HL-60 (cell line): ENCODE measurements at regions not wholly inside any gene's neighbourhood (a gene's known extent, or its start where the extent isn't known, plus 50 kb on each side); places are given as distances from the start of the nearest gene placed in this dataset.

Experiments
- DNase-seq, 2 experiments: peaks; one replicate each; pipeline ENCODE4 v3.0.0-alpha.2; 2010 to 2020; ENCODE audit warnings: low read depth in 1 of 2, low spot score in 1 of 2
- H3K27ac ChIP-seq: fragments of 250-450 bp; sonication (Bioruptor Pico); replicated peaks from 2 replicates; pipeline ENCODE4 v1.5.1; 2020; ENCODE audit warnings: mild to moderate bottlenecking, moderate library complexity
- H3K27me3 ChIP-seq: fragments of 250-450 bp; sonication (Bioruptor Pico); 2 replicates; pipeline ENCODE4 v1.5.1; 2021; ENCODE audit warnings: mild to moderate bottlenecking, moderate library complexity; ENCODE audit not compliant: insufficient read depth, poor library complexity, severe bottlenecking
- H3K4me3 ChIP-seq: replicated peaks from 2 replicates; pipeline ENCODE4 v1.5.1; 2011; ENCODE audit warnings: mild to moderate bottlenecking, control low read depth, low read length; ENCODE audit not compliant: insufficient read depth
- GABPA ChIP-seq: IDR thresholded peaks from 2 replicates; pipeline ENCODE4 v1.6.1; 2012; ENCODE audit warnings: low read depth
- POLR2AphosphoS5 ChIP-seq: IDR thresholded peaks from 2 replicates; pipeline ENCODE4 v1.6.1; 2012; ENCODE audit warnings: low read depth
- SPI1 ChIP-seq: IDR thresholded peaks from 2 replicates; pipeline ENCODE4 v1.6.1; 2012; ENCODE audit warnings: low read depth, mild to moderate bottlenecking, borderline replicate concordance
- TF ChIP-seq, protein P1 (sequence below): IDR thresholded peaks from one replicate; pipeline ENCODE4 v1.5.1; 2011; ENCODE audit warnings: low read length, control low read depth, inconsistent platforms; ENCODE audit not compliant: insufficient read depth
- TF ChIP-seq, protein P2 (sequence below): IDR thresholded peaks from 2 replicates; pipeline ENCODE4 v1.6.1; 2012; ENCODE audit warnings: low read depth; ENCODE audit not compliant: insufficient replicate concordance

DNA sequence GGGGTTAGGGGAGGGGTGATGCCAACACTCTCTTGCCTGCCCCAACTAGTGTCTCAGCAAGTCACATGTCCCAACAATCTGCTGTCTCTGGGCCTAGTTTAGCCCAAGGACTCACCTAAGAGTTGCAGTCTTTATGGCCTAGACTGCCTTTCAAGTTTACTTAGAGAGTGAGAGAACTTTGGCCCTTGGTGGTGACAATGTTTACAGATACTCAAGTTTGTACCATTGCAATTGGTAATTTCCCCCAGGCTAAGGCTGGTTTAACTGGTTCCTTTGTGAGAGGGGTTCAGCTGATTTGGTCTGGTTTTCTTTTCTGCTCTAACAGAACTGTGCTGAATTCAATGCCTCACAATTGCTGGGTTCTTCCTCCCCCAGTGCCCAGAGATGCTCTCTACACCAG lies 1279.9 kb upstream of the EYS start:
- H3K27ac ChIP-seq: no peak overlapping the region
- no peak overlapping the region for H3K4me3 ChIP-seq
- TF ChIP-seq, protein P1, sequence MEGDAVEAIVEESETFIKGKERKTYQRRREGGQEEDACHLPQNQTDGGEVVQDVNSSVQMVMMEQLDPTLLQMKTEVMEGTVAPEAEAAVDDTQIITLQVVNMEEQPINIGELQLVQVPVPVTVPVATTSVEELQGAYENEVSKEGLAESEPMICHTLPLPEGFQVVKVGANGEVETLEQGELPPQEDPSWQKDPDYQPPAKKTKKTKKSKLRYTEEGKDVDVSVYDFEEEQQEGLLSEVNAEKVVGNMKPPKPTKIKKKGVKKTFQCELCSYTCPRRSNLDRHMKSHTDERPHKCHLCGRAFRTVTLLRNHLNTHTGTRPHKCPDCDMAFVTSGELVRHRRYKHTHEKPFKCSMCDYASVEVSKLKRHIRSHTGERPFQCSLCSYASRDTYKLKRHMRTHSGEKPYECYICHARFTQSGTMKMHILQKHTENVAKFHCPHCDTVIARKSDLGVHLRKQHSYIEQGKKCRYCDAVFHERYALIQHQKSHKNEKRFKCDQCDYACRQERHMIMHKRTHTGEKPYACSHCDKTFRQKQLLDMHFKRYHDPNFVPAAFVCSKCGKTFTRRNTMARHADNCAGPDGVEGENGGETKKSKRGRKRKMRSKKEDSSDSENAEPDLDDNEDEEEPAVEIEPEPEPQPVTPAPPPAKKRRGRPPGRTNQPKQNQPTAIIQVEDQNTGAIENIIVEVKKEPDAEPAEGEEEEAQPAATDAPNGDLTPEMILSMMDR: no peak
- TF ChIP-seq POLR2AphosphoS5 (no peak), GABPA (no peak), SPI1 (no peak)
- TF ChIP-seq, protein P2, sequence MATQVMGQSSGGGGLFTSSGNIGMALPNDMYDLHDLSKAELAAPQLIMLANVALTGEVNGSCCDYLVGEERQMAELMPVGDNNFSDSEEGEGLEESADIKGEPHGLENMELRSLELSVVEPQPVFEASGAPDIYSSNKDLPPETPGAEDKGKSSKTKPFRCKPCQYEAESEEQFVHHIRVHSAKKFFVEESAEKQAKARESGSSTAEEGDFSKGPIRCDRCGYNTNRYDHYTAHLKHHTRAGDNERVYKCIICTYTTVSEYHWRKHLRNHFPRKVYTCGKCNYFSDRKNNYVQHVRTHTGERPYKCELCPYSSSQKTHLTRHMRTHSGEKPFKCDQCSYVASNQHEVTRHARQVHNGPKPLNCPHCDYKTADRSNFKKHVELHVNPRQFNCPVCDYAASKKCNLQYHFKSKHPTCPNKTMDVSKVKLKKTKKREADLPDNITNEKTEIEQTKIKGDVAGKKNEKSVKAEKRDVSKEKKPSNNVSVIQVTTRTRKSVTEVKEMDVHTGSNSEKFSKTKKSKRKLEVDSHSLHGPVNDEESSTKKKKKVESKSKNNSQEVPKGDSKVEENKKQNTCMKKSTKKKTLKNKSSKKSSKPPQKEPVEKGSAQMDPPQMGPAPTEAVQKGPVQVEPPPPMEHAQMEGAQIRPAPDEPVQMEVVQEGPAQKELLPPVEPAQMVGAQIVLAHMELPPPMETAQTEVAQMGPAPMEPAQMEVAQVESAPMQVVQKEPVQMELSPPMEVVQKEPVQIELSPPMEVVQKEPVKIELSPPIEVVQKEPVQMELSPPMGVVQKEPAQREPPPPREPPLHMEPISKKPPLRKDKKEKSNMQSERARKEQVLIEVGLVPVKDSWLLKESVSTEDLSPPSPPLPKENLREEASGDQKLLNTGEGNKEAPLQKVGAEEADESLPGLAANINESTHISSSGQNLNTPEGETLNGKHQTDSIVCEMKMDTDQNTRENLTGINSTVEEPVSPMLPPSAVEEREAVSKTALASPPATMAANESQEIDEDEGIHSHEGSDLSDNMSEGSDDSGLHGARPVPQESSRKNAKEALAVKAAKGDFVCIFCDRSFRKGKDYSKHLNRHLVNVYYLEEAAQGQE: no peak
- no peaks in the 10 kb centered on the region for H3K27me3 ChIP-seq
- DNase-seq: no peak

DNA sequence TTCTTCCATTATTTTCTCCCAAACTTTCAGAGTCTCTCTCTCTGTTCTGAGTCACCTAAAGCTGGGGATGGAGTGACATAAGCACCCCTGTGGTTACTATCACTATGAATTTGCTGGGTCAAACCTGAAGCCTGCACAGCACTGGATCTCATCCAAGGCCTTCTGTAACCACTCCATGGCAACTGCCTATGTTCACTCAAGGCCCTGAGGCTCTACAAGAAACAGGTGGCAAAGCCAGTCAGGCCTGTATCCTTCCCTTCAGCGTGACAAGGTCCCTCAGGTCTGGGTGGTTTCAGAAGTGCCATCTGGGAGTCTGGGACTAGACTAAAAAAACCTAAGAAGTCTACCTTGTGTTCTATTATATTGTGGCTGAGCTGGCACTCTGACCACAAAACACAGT lies 1278.8 kb upstream of the EYS start:
- Histone ChIP-seq H3K4me3 (no peak overlapping the region), H3K27ac (no peak overlapping the region), H3K27me3 (no peaks in the 10 kb centered on the region)
- no peak for TF ChIP-seq POLR2AphosphoS5
- TF ChIP-seq, protein P2: no peak
- TF ChIP-seq, protein P1: no peak
- TF ChIP-seq GABPA: no peak
- no peak for TF ChIP-seq SPI1
- DNase-seq: no peak

DNA sequence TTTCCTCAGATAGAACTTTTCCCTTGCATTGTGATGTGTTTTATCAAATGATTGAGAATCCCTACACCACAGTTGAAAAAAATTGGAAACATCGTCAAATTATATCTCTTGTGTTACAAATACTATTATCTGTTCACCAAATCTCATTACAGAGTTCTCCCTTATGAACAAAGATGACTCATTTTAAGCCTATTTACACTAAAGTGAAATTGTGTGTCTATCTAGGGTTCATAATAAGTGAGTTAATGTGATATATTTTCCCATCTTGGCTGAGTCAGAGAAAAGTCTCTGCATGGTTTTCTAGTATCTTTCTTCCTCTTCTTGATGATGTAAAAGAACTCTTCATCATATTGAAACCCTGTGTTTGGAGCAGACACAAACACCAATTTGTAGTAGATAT lies 1263.3 kb upstream of the EYS start:
- Histone ChIP-seq H3K27me3 (no peaks in the 10 kb centered on the region), H3K27ac (no peak overlapping the region), H3K4me3 (no peak overlapping the region)
- TF ChIP-seq, protein P2: no peak
- TF ChIP-seq POLR2AphosphoS5 (no peak), GABPA (no peak), SPI1 (no peak)
- TF ChIP-seq, protein P1: no peak
- no peak for DNase-seq
